IMR-90 (cell line): ENCODE measurements at regions not wholly inside any gene's neighbourhood (a gene's known extent, or its start where the extent isn't known, plus 50 kb on each side); places are given as distances from the start of the nearest gene placed in this dataset.

Experiments
- BHLHE40 ChIP-seq: fragments of 150-350 bp; IDR thresholded peaks from 2 replicates; pipeline ENCODE4 v1.6.1; 2016; ENCODE audit warnings: mild to moderate bottlenecking, low read depth, low read length
- CEBPB ChIP-seq: IDR thresholded peaks from 2 replicates; pipeline ENCODE4 v1.6.1; 2012; ENCODE audit warnings: low read depth, low read length, improper control_type of control experiment
- CHD1 ChIP-seq: IDR thresholded peaks from 2 replicates; pipeline ENCODE4 v1.6.1; 2012; ENCODE audit warnings: low read depth, low read length, improper control_type of control experiment
- CTCF ChIP-seq: conservative IDR thresholded peaks from 2 replicates; pipeline ENCODE4 v1.5.1; 2012; ENCODE audit warnings: mild to moderate bottlenecking, low read depth, low read length, improper control_type of control experiment
- FOS ChIP-seq: fragments of 150-350 bp; IDR thresholded peaks from 2 replicates; pipeline ENCODE4 v1.6.1; 2016; ENCODE audit warnings: low read depth, low read length
- MAFK ChIP-seq: IDR thresholded peaks from 2 replicates; pipeline ENCODE4 v1.6.1; 2012; ENCODE audit warnings: low read depth, low read length, improper control_type of control experiment
- MXI1 ChIP-seq: IDR thresholded peaks from 2 replicates; pipeline ENCODE4 v1.6.1; 2012; ENCODE audit warnings: low read depth, mild to moderate bottlenecking, low read length, moderate library complexity, borderline replicate concordance
- POLR2A ChIP-seq: IDR thresholded peaks from 2 replicates; pipeline ENCODE4 v1.6.1; 2012; ENCODE audit warnings: mild to moderate bottlenecking, low read depth, low read length
- RAD21 ChIP-seq: IDR thresholded peaks from 2 replicates; pipeline ENCODE4 v1.6.1; 2012; ENCODE audit warnings: low read length, improper control_type of control experiment
- RCOR1 ChIP-seq: IDR thresholded peaks from 2 replicates; pipeline ENCODE4 v1.6.1; 2012; ENCODE audit warnings: mild to moderate bottlenecking, low read length, improper control_type of control experiment; ENCODE audit not compliant: insufficient replicate concordance
- RFX5 ChIP-seq: IDR thresholded peaks from 2 replicates; pipeline ENCODE4 v1.8.0; 2012; ENCODE audit warnings: low read depth, mild to moderate bottlenecking, low read length, moderate library complexity
- SMC3 ChIP-seq: fragments of 150-350 bp; IDR thresholded peaks from 2 replicates; pipeline ENCODE4 v1.6.1; 2016; ENCODE audit warnings: low read depth, mild to moderate bottlenecking, antibody characterized with exemption, low read length, moderate library complexity
- USF2 ChIP-seq: fragments of 150-350 bp; IDR thresholded peaks from 2 replicates; pipeline ENCODE4 v1.6.1; 2017; ENCODE audit warnings: mild to moderate bottlenecking, antibody characterized with exemption, low read length, low read depth

GRCh38 chr19:31145007-31145406 lies 204.2 kb downstream of the TSHZ3 start:
- TF ChIP-seq CTCF (no peak), BHLHE40 (no peak), POLR2A (no peak), SMC3 (no peak), CHD1 (no peak), USF2 (no peak), RAD21 (no peak), RCOR1 (no peak), MAFK (no peak), RFX5 (no peak), CEBPB (no peak), MXI1 (no peak), FOS (no peak)
